HG03469 (cell line): ENCODE measurements at regions not wholly inside any gene's neighbourhood (a gene's known extent, or its start where the extent isn't known, plus 50 kb on each side); places are given as distances from the start of the nearest gene placed in this dataset.

Experiments used
- ATAC-seq: cut with Tn5 transposase; IDR thresholded peaks from one replicate; pipeline ENCODE4 v1.9.1; 2021; ENCODE audit warnings: mild to moderate bottlenecking, moderate library complexity, moderate number of reproducible peaks; ENCODE audit not compliant: unreplicated experiment

GRCh38 chr12:97912943-97913342 lies 450.3 kb downstream of the RMST start:
- ATAC-seq: no peak

DNA sequence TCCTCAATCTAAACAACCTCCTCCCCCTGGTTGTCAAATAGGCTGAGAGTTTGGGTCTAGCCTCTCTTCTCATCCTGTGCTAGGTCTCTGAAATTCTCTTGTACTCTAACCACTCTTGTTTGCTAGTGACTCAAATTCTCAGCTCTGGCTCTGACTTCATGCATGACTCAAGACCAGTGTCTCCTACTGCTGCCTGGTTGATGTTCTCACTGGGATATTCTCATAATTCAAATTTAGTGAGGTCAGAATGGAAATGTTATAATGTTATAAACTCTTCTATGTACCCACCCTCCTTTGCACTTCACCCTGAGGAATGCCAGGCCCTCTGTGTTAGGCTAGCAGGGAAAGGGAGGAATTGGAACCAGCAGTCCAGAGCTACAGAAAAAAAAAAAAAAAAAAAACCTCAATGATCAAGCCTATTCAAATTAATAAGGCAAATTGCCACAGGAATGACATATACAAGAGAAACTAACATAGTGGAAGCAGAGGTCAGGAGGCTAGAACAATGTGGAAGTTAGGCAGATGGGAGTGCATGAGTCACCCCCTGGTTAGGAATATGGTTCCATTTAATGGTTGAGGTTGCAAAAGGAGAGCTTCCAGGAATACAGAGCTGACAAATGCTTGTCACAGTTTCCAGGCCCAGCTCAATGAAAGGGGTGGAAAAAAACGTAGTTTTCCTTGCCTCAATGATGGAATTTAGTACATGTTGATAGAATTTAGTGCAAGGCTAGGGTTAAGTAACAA lies 459.5 kb downstream of the RMST start:
- ATAC-seq: no peak

GRCh38 chr12:97923546-97923945 lies 460.9 kb downstream of the RMST start:
- ATAC-seq: no peak

DNA sequence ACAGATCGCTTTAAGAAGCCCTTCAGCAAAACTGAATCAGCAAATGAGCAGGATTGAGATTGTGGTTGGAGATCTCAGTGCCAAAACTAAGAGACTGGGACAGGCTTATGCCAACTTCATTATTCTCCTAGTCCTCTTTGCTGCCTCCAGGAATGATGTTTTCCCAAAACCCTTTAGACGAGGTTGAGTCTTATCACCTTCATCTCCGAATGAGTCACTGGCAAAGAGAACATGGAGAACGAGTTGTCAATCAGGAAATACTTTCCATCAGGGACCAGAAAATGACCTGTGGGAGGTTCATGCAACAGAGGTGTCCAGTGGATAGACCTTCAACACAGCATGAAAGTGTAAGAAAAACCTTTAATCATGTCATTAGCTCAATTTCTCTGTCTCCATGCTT lies 461.5 kb downstream of the RMST start:
- no peak for ATAC-seq

- no peak for ATAC-seq
Measured at GRCh38 chr12:97927977-97928376, 465.4 kb downstream of the RMST start.

- no peak for ATAC-seq
Measured at GRCh38 chr12:97936165-97936564, 473.6 kb downstream of the RMST start.

- no peak for ATAC-seq
Measured at GRCh38 chr12:97938031-97938430, 475.4 kb downstream of the RMST start.

DNA sequence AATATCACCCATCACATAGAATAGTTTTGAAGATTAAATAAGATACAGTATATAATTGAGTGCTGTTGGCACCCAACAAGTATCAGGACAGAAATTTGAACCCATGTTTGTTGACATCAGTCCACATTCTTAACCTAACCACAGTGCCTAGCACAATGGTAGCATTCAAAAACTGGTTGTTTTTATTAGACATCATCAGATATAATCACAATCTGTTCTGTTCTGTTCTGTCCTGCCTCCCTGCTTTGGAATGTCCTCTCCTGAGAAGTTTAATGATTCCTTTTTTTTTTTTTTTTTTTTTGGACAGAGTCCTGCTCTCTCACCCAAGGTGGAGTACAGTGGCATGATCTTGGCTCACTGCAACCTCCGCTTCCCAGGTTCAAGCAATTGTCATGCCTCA lies 476.6 kb downstream of the RMST start:
- no peak for ATAC-seq

DNA sequence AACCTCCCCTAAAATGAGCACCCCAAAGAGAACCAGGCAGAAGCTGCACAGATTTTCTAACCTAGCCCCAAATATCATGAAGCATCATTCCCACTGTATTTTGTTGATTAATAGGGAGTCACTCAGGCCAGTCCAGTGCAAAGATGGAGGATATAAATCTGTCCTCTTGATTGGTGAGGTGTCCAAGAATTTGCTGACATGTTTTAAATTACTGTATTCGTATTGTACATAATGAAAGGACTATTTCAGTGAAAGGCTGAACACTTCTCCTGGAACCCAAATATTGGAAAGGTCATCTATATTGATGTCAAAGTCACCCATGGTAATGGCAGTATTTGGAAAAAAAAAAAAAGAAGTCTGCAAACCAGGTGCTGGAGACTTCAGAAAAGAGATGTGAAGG lies 477.5 kb downstream of the RMST start:
- ATAC-seq: no peak

DNA sequence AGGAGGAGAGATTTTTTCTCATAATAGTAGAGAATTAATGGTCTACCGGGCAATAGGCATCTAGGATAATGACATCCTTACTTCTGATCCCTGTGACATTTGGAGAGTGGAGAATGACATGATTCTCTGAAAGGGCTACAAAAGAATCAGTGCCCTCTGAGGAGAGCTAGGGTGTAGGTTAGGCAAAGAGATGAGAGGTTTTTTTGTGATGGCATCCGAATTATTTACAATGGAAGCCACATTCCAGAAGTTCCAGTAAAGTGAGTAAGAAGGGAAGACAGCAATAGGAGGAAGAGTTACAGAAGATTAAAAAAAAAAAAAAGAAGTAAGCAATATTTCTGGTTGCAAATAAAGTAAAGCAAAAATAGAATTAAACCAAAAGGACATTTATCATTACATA lies 478.0 kb downstream of the RMST start:
- ATAC-seq: no peak

GRCh38 chr12:97941686-97942354 lies 479.2 kb downstream of the RMST start:
- ATAC-seq: no peak

DNA sequence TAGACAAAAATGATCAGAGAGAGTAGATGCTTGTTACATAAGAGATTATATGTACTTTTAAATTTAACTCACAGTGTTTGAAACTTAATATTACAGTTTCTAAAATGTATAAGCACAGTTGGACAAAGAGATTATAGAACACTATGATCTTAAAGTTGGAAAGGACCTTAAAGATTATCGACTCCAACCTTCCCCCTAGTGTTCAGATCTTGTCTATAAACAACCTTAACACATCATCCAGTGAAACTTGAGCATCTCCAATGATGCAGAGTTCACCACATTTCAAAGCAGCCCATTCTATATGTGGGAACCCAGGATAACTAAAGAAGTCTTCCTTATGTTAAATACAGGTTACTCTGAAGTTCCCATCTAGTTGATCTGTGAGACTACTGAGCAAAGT lies 480.8 kb downstream of the RMST start:
- no peak for ATAC-seq

GRCh38 chr12:97944576-97944975 lies 482.0 kb downstream of the RMST start:
- ATAC-seq: no peak

GRCh38 chr12:97946701-97947100 lies 484.1 kb downstream of the RMST start:
- no peak for ATAC-seq

GRCh38 chr12:97948591-97948990 lies 486.0 kb downstream of the RMST start:
- ATAC-seq: no peak

DNA sequence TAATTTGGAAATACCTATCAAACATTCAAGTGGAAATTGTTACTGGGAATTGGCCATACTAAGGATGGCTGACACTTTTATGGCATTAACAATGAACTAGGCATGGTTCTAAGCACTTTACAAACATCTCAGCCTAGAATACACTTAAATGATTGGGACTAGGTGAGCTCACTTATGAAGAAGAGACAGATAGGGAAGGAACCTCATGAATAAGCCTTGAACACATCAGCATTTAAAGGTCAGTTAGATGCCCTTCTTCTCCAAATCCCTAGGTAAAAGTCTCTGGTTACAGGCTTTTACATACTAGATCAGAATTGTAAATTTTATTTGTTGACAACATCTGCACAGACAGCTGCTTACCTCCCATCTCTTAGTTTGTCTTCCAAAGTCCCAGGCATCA lies 488.6 kb downstream of the RMST start:
- no peak for ATAC-seq

DNA sequence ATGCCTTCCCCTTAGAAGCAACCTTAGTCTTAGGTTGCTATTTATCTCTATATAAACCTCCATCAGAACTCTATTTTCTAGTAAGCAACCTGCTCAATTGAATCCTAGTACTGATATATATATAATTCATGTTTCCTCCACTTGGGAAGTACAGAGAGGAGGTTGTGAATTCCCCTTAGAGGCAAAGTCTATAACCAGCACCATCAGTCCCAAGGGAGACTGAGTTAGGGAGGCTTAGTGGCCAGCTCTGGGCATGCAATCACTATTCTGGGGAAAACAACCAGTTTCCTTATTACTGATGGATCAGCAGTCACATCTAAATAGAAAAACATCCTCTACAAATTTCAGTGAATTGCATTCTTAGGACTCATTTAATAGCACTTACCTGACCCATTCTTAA lies 489.1 kb downstream of the RMST start:
- no peak for ATAC-seq

GRCh38 chr12:97957109-97957508 lies 494.5 kb downstream of the RMST start:
- no peak for ATAC-seq

DNA sequence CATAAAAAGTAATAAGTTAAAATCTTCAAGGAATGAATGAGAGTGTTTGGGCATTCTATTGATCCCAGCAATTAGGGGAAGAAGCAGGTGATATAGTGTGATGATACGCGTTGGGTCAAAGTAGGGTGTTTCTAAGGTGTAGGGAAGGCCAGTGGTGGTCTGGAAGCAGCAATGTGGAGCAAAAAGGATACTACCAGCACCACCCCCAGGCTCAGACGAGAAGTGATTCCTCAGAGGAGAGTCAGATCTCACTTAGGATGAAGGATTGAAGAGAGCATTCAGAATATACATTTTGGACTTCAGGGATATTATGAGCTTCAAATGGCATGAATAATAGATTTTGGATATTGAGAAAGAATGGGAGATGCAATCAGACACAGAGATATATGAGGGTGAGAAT lies 497.6 kb downstream of the RMST start:
- no peak for ATAC-seq

DNA sequence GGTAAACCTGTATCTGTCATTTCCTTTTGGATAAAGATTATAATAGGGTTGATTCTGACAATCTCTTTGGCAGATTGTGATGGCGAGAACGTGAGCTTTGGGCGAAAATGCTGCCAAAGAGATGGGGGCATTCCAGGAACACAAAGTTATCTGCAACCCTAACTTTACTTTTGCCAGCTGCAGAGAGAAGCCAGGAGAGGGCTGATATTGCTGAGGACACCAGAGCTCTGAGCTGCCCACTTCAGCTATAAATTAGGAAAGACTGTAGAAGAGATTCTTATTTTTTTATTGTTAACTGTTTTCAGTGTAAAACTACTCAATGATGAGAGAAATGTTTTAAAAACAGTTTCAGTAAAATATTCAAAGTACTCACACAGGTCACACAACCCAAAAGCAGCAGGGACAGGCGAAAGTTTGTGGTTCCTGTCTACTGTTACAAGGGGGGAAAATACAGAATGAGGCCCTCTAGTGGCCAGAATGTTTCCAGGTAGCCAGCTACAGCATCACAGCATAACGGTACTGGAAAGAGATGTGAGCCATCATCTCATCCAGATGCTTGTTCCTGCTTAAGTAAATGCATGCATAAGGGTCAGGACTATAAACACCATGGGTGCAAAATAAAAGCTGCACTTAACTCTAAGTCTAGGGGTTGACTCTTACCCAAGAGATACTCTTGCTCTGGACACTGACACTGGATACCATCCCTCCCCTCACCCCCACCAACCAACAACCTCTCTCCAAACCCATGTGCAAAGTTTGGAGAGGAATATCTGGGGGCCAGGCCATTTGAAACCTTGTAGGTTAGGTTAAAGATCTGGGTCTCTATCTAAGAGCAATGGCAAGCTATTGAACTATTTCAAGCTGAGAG lies 498.4 kb downstream of the RMST start:
- ATAC-seq: peak; percentile 81

DNA sequence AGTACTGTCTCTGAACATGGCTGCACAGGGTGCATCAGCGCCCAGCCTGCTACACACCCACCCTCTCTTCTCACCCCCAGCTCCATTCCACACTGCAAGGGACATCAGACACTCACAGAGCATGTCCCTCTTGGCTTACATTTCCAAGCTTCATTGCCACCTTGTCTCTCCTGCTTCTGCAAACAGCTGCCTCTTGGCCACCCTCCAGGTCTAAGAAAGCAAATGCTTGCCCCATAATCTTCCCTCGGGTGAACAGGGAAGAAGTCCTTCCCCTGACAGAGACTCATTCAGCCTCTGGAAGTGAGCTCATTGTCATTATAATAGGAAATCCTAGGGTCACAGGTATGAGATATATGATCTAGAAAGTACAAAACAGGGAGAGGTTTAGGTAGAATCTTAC lies 505.2 kb downstream of the RMST start:
- no peak for ATAC-seq
